Neural cell (in vitro differentiated cells): ENCODE measurements at regions not wholly inside any gene's neighbourhood (a gene's known extent, or its start where the extent isn't known, plus 50 kb on each side); places are given as distances from the start of the nearest gene placed in this dataset.

Source experiments
- CTCF ChIP-seq: fragments of 450-650 bp; IDR thresholded peaks from 2 replicates; pipeline ENCODE4 v1.5.1; 2014; ENCODE audit warnings: antibody characterized with exemption, mild to moderate bottlenecking, moderate library complexity; ENCODE audit not compliant: poor library complexity, severe bottlenecking
- EP300 ChIP-seq: fragments of 450-650 bp; conservative IDR thresholded peaks from 2 replicates; pipeline ENCODE4 v1.6.1; 2014; ENCODE audit warnings: antibody characterized with exemption, mild to moderate bottlenecking, moderate library complexity; ENCODE audit not compliant: poor library complexity, severe bottlenecking
- EZH2 ChIP-seq: fragments of 200-600, 300-800 bp; shearing (Covaris generic), sonication (generic); IDR thresholded peaks from 2 replicates; pipeline ENCODE4 v1.6.1; 2014; ENCODE audit warnings: antibody characterized with exemption, low read length, borderline replicate concordance, mild to moderate bottlenecking; ENCODE audit not compliant: insufficient read depth, poor library complexity, severe bottlenecking
- MXI1 ChIP-seq: fragments of 450-650 bp; conservative IDR thresholded peaks from 2 replicates; pipeline ENCODE4 v1.6.1; 2014; ENCODE audit warnings: antibody characterized with exemption, mild to moderate bottlenecking; ENCODE audit not compliant: poor library complexity, severe bottlenecking
- POLR2AphosphoS5 ChIP-seq: IDR thresholded peaks from 2 replicates; pipeline ENCODE4 v1.6.1; 2012
- TAF1 ChIP-seq: IDR thresholded peaks from 2 replicates; pipeline ENCODE4 v1.6.1; 2012; ENCODE audit warnings: low read depth

- TF ChIP-seq EP300 = no peak
- TF ChIP-seq CTCF = no peak
- TF ChIP-seq POLR2AphosphoS5 = no peak
- TF ChIP-seq TAF1 = no peak
- TF ChIP-seq EZH2 = no peak
- no peak for TF ChIP-seq MXI1
These were observed 701.8 kb downstream of the SUCLG1 start for GRCh38 chr2:83757329-83757728.
